ENCODE measurements at regions not wholly inside any gene's neighbourhood (a gene's known extent, or its start where the extent isn't known, plus 50 kb on each side); places are given as distances from the start of the nearest gene placed in this dataset.
"Not testable (repeated sequence)": the region's sequence is repeated elsewhere in the genome, so short reads cannot be mapped to it uniquely, and the experiment has no call there.

GRCh38 chr22:19598054-19598855, 74.0 kb upstream of the CLDN5 start:
- TF ChIP-seq, protein P1, sequence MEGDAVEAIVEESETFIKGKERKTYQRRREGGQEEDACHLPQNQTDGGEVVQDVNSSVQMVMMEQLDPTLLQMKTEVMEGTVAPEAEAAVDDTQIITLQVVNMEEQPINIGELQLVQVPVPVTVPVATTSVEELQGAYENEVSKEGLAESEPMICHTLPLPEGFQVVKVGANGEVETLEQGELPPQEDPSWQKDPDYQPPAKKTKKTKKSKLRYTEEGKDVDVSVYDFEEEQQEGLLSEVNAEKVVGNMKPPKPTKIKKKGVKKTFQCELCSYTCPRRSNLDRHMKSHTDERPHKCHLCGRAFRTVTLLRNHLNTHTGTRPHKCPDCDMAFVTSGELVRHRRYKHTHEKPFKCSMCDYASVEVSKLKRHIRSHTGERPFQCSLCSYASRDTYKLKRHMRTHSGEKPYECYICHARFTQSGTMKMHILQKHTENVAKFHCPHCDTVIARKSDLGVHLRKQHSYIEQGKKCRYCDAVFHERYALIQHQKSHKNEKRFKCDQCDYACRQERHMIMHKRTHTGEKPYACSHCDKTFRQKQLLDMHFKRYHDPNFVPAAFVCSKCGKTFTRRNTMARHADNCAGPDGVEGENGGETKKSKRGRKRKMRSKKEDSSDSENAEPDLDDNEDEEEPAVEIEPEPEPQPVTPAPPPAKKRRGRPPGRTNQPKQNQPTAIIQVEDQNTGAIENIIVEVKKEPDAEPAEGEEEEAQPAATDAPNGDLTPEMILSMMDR (IDR thresholded peaks at IDR 0.05; ENCODE audit: unreplicated experiment): no peak
- H3K27me3 Mint-ChIP-seq (ENCODE audit: unreplicated experiment): peaks cover 53% of the 10 kb centered on the region
- BruUV-seq (replicated peaks): no TSS peak
- peak; percentile 4 for DNase-seq
- H3K4me1 Mint-ChIP-seq (ENCODE audit: low read depth, unreplicated experiment): no peaks in the 10 kb centered on the region
- H3K9me3 Mint-ChIP-seq (ENCODE audit: low read depth, unreplicated experiment): no peaks in the 10 kb centered on the region
- no peak overlapping the region for H3K27ac Mint-ChIP-seq (ENCODE audit: unreplicated experiment)
- intact Hi-C loops (cut with micrococcal nuclease; ENCODE audit: unreplicated experiment): no loop called here
- H3K36me3 Mint-ChIP-seq (ENCODE audit: insufficient read depth, unreplicated experiment): no peaks in the 10 kb centered on the region
- H3K4me3 Mint-ChIP-seq (ENCODE audit: low read depth, unreplicated experiment): no peak overlapping the region
- CTCF ChIA-PET: interaction anchor here (1.7 kb wide), 1 partner anchor 32 kb away, joined by 6 read pairs; no protein-coding TSS in a partner anchor

DNA sequence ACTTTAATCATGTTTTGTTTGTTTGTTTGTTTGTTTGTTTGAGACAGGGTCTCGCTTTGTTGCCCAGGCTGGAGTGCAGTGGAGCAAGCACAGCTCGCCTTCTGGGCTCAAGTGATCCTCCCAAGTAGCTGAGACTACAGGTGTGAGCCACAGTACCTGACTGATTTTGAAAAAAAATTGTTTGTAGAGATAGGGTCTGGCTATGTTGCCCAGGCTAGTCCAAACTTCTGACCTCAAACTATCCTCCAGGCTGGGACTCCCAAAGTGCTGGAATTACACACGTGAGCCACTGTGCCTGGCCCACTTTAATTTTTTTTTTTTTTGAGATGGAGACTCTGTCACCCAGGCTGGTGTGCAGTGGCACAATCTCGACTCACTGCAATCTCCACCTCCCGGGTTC, 74.8 kb upstream of the CLDN5 start:
- H3K36me3 Mint-ChIP-seq (ENCODE audit: insufficient read depth, unreplicated experiment): no peaks in the 10 kb centered on the region
- H3K9me3 Mint-ChIP-seq (ENCODE audit: low read depth, unreplicated experiment): no peaks in the 10 kb centered on the region
- H3K27me3 Mint-ChIP-seq (ENCODE audit: unreplicated experiment): peaks cover 53% of the 10 kb centered on the region
- TF ChIP-seq, protein P1 (IDR thresholded peaks at IDR 0.05; ENCODE audit: unreplicated experiment): no peak
- H3K27ac Mint-ChIP-seq (ENCODE audit: unreplicated experiment): no peak overlapping the region
- no peaks in the 10 kb centered on the region for H3K4me1 Mint-ChIP-seq (ENCODE audit: low read depth, unreplicated experiment)
- no peak overlapping the region for H3K4me3 Mint-ChIP-seq (ENCODE audit: low read depth, unreplicated experiment)
- BruUV-seq (replicated peaks): no TSS peak
- DNase-seq: no peak
- intact Hi-C loops (cut with micrococcal nuclease; ENCODE audit: unreplicated experiment): no loop called here
- CTCF ChIA-PET: interaction anchor here (1.7 kb wide), 1 partner anchor 31 kb away, joined by 6 read pairs; no protein-coding TSS in a partner anchor

GRCh38 chr22:19599626-19600243, 75.5 kb upstream of the CLDN5 start:
- CTCF ChIA-PET: interaction anchor here (0.7 to 1.7 kb wide), 2 partner anchors 21 to 30 kb away, joined by 6 read pairs; no protein-coding TSS in a partner anchor
- H3K36me3 Mint-ChIP-seq (ENCODE audit: insufficient read depth, unreplicated experiment): no peaks in the 10 kb centered on the region
- intact Hi-C loops (cut with micrococcal nuclease; ENCODE audit: unreplicated experiment): no loop called here

DNA sequence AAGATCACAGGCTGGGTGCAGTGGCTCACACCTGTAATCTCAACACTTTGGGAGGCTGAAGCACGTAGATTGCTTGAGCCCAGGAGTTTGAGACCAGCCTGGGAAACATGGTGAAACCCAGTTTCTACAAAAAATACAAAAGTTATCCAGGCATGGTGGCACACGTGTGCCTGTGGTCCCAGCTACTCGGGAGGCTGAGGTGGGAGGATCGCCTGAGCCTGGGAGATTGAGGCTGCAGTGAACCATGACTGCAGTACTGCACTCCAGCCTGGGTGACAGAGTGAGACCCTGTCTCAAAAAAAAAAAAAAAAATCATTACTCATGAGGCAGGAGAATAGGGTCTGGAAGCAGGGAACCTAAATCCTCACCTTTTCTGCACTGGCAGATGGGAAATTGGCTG, 79.1 kb upstream of the CLDN5 start:
- H3K4me1 Mint-ChIP-seq (ENCODE audit: low read depth, unreplicated experiment); BruUV-seq (replicated peaks); H3K9me3 Mint-ChIP-seq (ENCODE audit: low read depth, unreplicated experiment); CTCF ChIA-PET; H3K27ac Mint-ChIP-seq (ENCODE audit: unreplicated experiment); intact Hi-C loops (cut with micrococcal nuclease; ENCODE audit: unreplicated experiment); H3K36me3 Mint-ChIP-seq (ENCODE audit: insufficient read depth, unreplicated experiment); H3K4me3 Mint-ChIP-seq (ENCODE audit: low read depth, unreplicated experiment); DNase-seq: not testable (repeated sequence)
- H3K27me3 Mint-ChIP-seq (ENCODE audit: unreplicated experiment): peaks cover 67% of the 10 kb centered on the region

More at GRCh38 chr22:19599626-19600243, 75.5 kb upstream of the CLDN5 start:
- no peaks in the 10 kb centered on the region for H3K4me1 Mint-ChIP-seq (ENCODE audit: low read depth, unreplicated experiment)
- no peak overlapping the region for H3K4me3 Mint-ChIP-seq (ENCODE audit: low read depth, unreplicated experiment)
- H3K9me3 Mint-ChIP-seq (ENCODE audit: low read depth, unreplicated experiment): no peaks in the 10 kb centered on the region
- no TSS peak for BruUV-seq (replicated peaks)
- TF ChIP-seq, protein P1 (IDR thresholded peaks at IDR 0.05; ENCODE audit: unreplicated experiment): no peak
- no peak overlapping the region for H3K27ac Mint-ChIP-seq (ENCODE audit: unreplicated experiment)
- no peak for DNase-seq
- H3K27me3 Mint-ChIP-seq (ENCODE audit: unreplicated experiment): peaks cover 53% of the 10 kb centered on the region

Data from Calu3 (cell line).